WERI-Rb-1 (cell line): ENCODE measurements at regions not wholly inside any gene's neighbourhood (a gene's known extent, or its start where the extent isn't known, plus 50 kb on each side); places are given as distances from the start of the nearest gene placed in this dataset.

Source experiments
- DNase-seq: peaks from one replicate; pipeline ENCODE4 v3.0.0-alpha.2; 2020
- H3K27ac ChIP-seq: fragments of 250-450 bp; sonication (Bioruptor Pico); 2 replicates; pipeline ENCODE4 v1.5.1; 2020; ENCODE audit warnings: mild to moderate bottlenecking, moderate library complexity
- H3K27me3 ChIP-seq: fragments of 250-450 bp; sonication (Bioruptor Pico); 2 replicates; pipeline ENCODE4 v1.5.1; 2021; ENCODE audit warnings: mild to moderate bottlenecking, low read depth, moderate library complexity; ENCODE audit not compliant: insufficient read depth, severe bottlenecking
- H3K36me3 ChIP-seq: fragments of 250-450 bp; sonication (Bioruptor Pico); 2 replicates; pipeline ENCODE4 v1.5.1; 2020; ENCODE audit warnings: mild to moderate bottlenecking, moderate library complexity
- H3K4me3 ChIP-seq: 2 replicates; pipeline ENCODE4 v1.5.1; 2011; ENCODE audit warnings: low read depth, mild to moderate bottlenecking, control low read depth, low read length
- H3K9me3 ChIP-seq: fragments of 250-450 bp; sonication (Bioruptor Pico); 2 replicates; pipeline ENCODE4 v1.5.1; 2021; ENCODE audit warnings: mild to moderate bottlenecking, moderate library complexity; ENCODE audit not compliant: severe bottlenecking
- CTCF ChIP-seq: IDR thresholded peaks from 2 replicates; pipeline ENCODE4 v1.5.1; 2011; ENCODE audit warnings: low read depth, mild to moderate bottlenecking, control low read depth, inconsistent platforms, low read length

GRCh38 chr12:92224685-92225331 lies 79.2 kb upstream of the BTG1 start:
- Histone ChIP-seq H3K36me3 (no peaks in the 10 kb centered on the region), H3K9me3 (no peaks in the 10 kb centered on the region), H3K27ac (no peak overlapping the region), H3K27me3 (no peaks in the 10 kb centered on the region), H3K4me3 (no peak overlapping the region)
- no peak for TF ChIP-seq CTCF
- DNase-seq, result no peak

DNA sequence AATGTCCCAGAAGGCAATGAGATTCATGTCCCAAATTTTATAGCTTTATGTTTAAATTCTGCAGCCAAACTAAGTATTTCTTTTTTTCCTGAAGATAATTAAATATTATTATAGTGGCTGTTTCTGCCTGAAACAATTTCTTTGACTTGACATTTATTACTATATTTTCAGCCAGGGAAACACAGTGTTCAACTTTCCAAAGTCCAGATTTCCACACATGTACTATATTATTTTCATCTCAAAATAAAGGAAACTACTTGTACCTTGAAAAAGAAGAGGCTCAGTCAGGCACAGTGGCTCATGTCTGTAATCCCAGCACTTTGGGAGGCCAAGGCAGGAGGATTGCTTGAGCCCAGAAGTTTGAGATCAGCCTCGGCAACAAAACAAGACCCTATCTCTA lies 77.8 kb upstream of the BTG1 start:
- no peaks in the 10 kb centered on the region for H3K27me3 ChIP-seq
- no peaks in the 10 kb centered on the region for H3K9me3 ChIP-seq
- H3K27ac ChIP-seq, result no peak overlapping the region
- no peak for TF ChIP-seq CTCF
- no peak for DNase-seq
- no peaks in the 10 kb centered on the region for H3K36me3 ChIP-seq
- H3K4me3 ChIP-seq, result no peak overlapping the region

GRCh38 chr12:92221656-92222315 lies 76.1 kb upstream of the BTG1 start:
- Histone ChIP-seq H3K27ac (no peak overlapping the region), H3K4me3 (no peak overlapping the region), H3K27me3 (no peaks in the 10 kb centered on the region), H3K36me3 (no peaks in the 10 kb centered on the region), H3K9me3 (no peaks in the 10 kb centered on the region)
- no peak for DNase-seq
- TF ChIP-seq CTCF, result no peak

DNA sequence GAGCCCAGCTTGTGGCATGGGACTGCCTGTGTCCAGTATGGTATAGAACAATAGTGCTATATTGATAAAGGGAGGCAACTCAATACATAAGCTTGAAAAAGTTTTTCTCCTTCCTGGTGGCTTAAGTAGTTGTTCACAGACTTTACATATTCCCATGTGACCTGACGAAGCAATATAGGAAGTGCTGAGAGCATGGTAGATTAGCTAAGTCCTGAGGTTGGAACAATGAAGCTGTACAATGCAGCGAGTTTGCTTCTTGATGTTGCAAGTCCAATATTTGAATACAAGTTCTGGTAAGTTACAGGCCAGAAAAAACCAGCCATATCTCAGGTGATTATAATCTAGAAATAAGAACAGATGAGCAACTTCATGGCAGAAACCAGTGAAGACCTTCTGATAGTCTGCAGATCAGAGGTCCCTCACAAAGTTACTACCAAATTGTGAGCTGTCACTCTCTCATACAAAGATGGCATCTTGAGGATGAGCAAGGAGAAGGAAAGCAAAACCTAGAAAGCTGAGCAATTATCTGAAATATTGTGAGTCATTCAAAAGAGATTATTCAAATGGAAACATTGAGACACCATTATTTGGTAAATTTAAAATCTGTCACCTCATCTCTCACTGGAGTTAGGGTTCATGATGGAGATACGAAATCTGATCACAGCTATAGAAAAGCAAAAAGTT lies 72.9 kb upstream of the BTG1 start:
- TF ChIP-seq CTCF, result no peak
- Histone ChIP-seq H3K4me3 (no peak overlapping the region), H3K27ac (no peak overlapping the region)

DNA sequence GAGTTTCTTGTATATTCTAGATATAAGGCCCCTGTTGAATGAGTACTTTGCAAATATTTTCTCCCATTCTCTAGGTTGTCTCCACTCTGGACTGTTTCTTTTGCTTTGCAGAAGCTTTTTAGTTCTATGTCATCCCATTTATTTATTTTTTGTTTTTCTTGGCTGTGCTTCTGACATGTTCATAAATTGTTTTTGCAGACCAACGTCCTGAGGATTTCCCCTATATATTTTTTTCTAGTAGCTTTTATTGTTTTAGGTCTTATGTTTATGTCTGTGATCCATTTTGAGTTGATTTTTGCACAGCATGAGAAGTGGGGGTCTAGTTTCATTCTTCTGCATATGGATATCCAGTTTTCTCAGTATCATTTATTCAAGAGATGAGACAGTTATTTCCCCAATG lies 70.4 kb upstream of the BTG1 start:
- H3K27me3 ChIP-seq, result no peaks in the 10 kb centered on the region
- no peaks in the 10 kb centered on the region for H3K9me3 ChIP-seq
- H3K4me3 ChIP-seq, result no peak overlapping the region
- no peak for DNase-seq
- no peaks in the 10 kb centered on the region for H3K36me3 ChIP-seq
- TF ChIP-seq CTCF, result no peak
- H3K27ac ChIP-seq, result no peak overlapping the region

More for the DNA sequence above, 72.9 kb upstream of the BTG1 start:
- no peaks in the 10 kb centered on the region for H3K36me3 ChIP-seq
- no peaks in the 10 kb centered on the region for H3K27me3 ChIP-seq
- H3K9me3 ChIP-seq, result no peaks in the 10 kb centered on the region
- no peak for DNase-seq
